Skeletal muscle satellite cell (primary cell): ENCODE measurements at regions not wholly inside any gene's neighbourhood (a gene's known extent, or its start where the extent isn't known, plus 50 kb on each side); places are given as distances from the start of the nearest gene placed in this dataset.
A peak's percentile ranks its signal among the peaks of the same experiment; 100 is the strongest.

Experiments
- H3K27me3 ChIP-seq: 2 replicates; pipeline ENCODE4 v1.7.0; 2013; ENCODE audit warnings: low read length; ENCODE audit not compliant: control insufficient read depth, insufficient read depth
- H3K36me3 ChIP-seq: 2 replicates; pipeline ENCODE4 v1.7.0; 2013; ENCODE audit warnings: mild to moderate bottlenecking, control low read depth, low read length; ENCODE audit not compliant: insufficient read depth
- H3K4me1 ChIP-seq: 2 replicates; pipeline ENCODE4 v1.7.0; 2013; ENCODE audit warnings: low read length; ENCODE audit not compliant: control insufficient read depth, insufficient read depth
- H3K4me2 ChIP-seq: 2 replicates; pipeline ENCODE4 v1.7.0; 2013; ENCODE audit warnings: mild to moderate bottlenecking, low read length
- H3K4me3 ChIP-seq: 2 replicates; pipeline ENCODE4 v1.7.0; 2013; ENCODE audit warnings: low read length
- H3K9ac ChIP-seq: 2 replicates; pipeline ENCODE4 v1.7.0; 2013; ENCODE audit warnings: mild to moderate bottlenecking, low read depth, low read length, moderate library complexity
- H3K9me3 ChIP-seq: replicated peaks from 2 replicates; pipeline ENCODE4 v1.7.0; 2013; ENCODE audit warnings: mild to moderate bottlenecking, control low read depth, low read length

DNA sequence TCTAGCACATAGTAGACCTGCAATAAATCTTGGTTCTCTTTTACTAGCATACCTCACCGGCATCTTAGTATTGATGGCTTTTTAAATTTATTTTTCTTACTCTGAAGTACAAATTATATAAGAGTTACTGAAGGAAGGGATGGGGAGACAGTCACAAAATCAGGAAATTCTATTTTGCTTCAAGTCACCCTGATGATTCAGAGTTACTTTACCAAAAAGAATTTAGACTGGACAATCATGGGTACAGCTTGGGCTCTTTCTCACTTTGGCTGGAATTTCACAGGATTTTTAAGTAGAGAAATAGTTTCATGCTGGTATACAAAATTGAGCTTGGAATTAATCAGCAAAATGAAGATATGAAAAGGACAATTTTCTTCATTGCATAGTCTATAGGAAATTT, 919.2 kb downstream of the METTL15 start:
- peaks cover 12% of the 10 kb centered on the region for H3K9me3 ChIP-seq
- no peak overlapping the region for H3K9ac ChIP-seq
- H3K4me2 ChIP-seq: no peak overlapping the region
- H3K27me3 ChIP-seq: no peaks in the 10 kb centered on the region
- peaks cover 4% of the 10 kb centered on the region for H3K4me1 ChIP-seq
- H3K36me3 ChIP-seq: no peaks in the 10 kb centered on the region
- H3K4me3 ChIP-seq: no peak overlapping the region

DNA sequence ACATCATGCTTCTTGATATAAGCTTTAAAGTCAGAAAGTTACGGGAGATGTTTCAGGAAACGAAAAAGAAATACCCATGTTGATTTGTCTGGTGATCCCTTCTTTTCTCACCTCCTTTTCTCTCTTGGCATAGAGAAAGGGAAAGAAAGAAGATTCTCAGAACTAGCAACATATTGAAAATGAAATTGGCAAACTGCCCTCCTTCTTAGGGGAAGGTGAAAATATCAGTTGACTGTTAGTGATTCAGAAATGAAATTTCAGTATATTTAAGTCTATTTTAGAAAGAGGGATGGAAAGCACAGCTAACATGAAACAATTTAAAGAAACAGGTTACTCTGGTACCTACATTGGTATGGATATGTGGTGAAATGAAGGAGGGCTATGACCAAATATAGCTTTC, 918.1 kb downstream of the METTL15 start:
- Histone ChIP-seq H3K4me3 (no peak overlapping the region), H3K4me2 (no peak overlapping the region), H3K9ac (no peak overlapping the region), H3K9me3 (peaks cover 12% of the 10 kb centered on the region), H3K27me3 (no peaks in the 10 kb centered on the region), H3K36me3 (no peaks in the 10 kb centered on the region), H3K4me1 (peaks cover 4% of the 10 kb centered on the region)

DNA sequence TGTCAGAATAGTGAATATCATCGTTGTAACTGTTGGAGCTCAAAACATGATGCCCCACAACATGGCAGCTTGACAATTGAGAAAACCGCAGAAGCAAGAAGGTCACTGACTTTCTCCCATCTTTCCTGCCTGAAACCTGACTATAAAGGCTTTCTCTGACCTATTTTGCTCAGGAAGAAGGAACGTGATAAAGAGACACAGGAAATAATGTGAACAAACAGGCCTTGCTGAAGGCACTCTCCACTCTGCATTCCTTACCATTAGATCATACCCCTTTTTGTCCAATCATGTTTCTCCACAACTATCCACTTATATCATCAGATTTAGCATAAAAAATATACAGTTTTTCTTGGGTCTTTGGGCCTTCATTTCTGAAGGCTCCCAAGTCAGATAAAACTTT, 916.8 kb downstream of the METTL15 start:
- Histone ChIP-seq H3K9ac (no peak overlapping the region), H3K27me3 (no peaks in the 10 kb centered on the region), H3K4me2 (no peak overlapping the region), H3K4me3 (no peak overlapping the region), H3K9me3 (peaks cover 12% of the 10 kb centered on the region), H3K36me3 (no peaks in the 10 kb centered on the region), H3K4me1 (peaks cover 8% of the 10 kb centered on the region)

DNA sequence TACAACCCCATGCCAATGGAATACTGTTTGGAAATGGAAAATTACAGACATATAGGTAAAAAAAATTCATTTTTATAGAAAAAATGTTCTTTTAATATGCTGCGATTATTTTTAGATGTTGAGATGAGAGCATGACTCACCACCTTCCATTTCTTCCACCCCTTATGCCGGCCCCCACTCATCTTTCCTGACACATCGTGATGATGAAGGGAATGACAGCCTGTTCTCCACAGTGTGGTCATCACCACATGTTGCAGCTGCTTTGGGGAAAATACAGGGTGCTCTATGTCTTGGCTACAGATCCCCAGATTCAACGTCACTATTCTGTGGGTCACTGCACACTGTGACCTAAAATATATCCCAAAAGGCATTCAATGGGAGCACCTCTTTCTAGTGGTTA, 916.2 kb downstream of the METTL15 start:
- Histone ChIP-seq H3K4me3 (no peak overlapping the region), H3K27me3 (no peaks in the 10 kb centered on the region), H3K4me2 (no peak overlapping the region), H3K9ac (no peak overlapping the region), H3K9me3 (peaks cover 7% of the 10 kb centered on the region), H3K36me3 (no peaks in the 10 kb centered on the region), H3K4me1 (peaks cover 14% of the 10 kb centered on the region)

DNA sequence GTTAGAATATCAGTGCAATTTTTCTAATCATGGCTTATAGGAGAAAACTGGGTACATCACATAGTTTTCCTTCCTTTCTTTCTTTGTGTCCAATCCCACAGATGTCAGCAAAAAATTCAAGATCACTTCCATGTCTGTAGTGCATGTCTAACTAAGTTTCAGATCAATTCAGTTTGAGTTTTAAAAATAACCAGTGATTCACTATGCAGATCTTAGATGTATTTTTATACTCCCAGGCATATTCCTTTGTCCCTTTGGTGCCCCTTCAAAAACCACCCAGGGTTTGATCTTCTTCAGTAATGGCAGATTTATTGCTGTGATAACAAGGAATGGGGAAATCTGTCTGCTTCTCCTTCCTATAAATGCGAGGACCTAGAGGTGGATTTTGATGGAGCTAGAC, 915.6 kb downstream of the METTL15 start:
- Histone ChIP-seq H3K4me3 (no peak overlapping the region), H3K27me3 (no peaks in the 10 kb centered on the region), H3K4me2 (no peak overlapping the region), H3K9me3 (peaks cover 5% of the 10 kb centered on the region), H3K36me3 (no peaks in the 10 kb centered on the region), H3K9ac (no peak overlapping the region), H3K4me1 (peaks cover 20% of the 10 kb centered on the region)

DNA sequence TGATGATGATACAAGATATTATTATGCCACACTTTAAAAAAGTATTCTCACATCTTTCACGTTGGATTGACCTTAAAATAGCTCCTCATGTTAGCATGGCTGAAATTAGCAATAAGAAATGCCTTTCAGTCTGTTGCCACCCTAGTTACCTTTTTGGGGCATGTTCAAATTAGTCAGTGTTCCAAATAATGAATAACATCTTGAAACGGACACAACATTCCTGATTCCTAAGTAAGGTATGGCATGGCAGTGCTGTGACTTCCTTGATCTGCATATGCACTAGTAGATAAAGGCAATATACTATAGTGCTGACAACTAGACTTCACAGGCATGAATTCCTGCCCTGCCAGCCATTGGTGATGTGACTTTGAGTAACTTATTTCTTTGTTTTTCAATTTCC, 914.5 kb downstream of the METTL15 start:
- Histone ChIP-seq H3K36me3 (no peaks in the 10 kb centered on the region), H3K4me1 (peaks cover 27% of the 10 kb centered on the region), H3K9me3 (no peaks in the 10 kb centered on the region), H3K9ac (no peak overlapping the region), H3K4me2 (no peak overlapping the region), H3K27me3 (no peaks in the 10 kb centered on the region), H3K4me3 (no peak overlapping the region)

DNA sequence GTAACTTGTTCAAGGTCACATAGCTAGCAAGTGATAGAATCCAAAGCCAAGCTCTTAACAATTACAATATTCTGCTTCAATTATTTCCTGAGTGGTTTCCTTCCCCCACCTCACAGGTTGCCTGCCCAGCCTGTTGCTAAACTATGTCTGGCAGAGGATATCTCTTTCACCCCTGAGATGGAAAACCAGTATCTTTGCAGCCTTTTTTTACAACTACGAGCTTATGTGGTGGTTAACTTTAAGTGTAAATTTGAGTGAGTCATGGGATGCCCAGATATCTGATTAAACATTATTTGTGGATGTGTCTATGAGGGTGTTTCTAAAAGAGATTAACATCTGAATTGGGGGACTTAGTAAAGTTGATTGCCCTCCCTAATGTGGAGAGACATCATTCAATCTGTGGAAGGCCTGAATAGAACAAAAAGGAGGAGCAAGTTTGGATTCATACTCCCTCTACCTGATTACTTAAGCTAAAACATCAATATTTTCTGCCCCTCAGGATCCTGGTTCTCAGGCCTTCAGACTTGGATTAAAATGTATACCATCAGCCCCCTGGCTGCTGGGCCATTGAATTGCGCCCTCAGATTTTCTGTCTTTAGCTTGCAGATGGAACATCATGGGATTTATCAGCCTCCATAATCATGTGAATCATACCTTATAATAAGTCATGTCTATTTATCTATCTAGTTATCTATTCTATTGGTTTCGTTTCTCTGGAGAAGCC, 911.9 kb downstream of the METTL15 start:
- H3K9ac ChIP-seq: no peak overlapping the region
- no peak overlapping the region for H3K4me3 ChIP-seq

DNA sequence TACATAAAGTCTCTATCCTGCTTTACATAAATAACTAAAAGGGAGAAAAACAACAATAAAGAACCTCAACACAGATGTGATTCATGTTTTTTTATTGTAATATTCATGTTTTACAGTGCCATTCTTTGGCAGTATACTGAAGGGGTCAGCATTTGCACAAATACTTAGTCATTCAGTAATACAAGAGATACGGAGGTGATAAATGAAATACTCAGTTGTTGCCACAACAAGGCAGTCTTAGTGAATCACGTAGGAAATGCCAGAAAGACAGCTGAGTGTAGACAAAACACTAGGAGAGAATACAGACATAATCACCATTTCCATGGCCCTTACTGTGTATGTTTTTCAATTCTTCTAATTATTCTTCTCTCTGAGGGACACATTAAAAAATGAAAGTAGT, 910.4 kb downstream of the METTL15 start:
- Histone ChIP-seq H3K36me3 (no peaks in the 10 kb centered on the region), H3K9me3 (no peaks in the 10 kb centered on the region), H3K27me3 (no peaks in the 10 kb centered on the region), H3K4me3 (no peak overlapping the region), H3K4me1 (peaks cover 23% of the 10 kb centered on the region), H3K4me2 (peak overlapping the region; percentile 26), H3K9ac (peak overlapping the region; percentile 62)

More for the DNA sequence above, 911.9 kb downstream of the METTL15 start:
- no peaks in the 10 kb centered on the region for H3K27me3 ChIP-seq
- H3K4me2 ChIP-seq: no peak overlapping the region
- no peaks in the 10 kb centered on the region for H3K9me3 ChIP-seq
- peaks cover 27% of the 10 kb centered on the region for H3K4me1 ChIP-seq
- no peaks in the 10 kb centered on the region for H3K36me3 ChIP-seq

DNA sequence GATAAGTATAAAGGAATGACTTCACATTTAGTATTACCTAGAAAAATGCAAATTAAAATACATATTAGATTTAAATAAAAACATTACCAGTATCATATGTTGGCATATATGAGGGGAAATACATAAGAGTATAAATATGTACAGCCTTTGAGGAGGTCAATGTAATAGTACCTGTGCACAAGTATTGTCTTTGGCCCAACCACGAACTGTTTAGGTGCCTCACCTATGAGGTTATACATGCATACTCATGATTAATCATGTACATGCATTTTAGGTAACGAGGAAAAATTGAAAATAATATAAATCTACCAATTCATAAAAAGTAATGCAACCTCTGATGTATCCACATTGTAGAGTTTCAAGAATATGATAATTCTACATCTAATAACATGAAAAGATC, 909.8 kb downstream of the METTL15 start:
- peak overlapping the region; percentile 37 for H3K9ac ChIP-seq
- H3K4me3 ChIP-seq: no peak overlapping the region
- no peaks in the 10 kb centered on the region for H3K36me3 ChIP-seq
- H3K27me3 ChIP-seq: no peaks in the 10 kb centered on the region
- H3K4me1 ChIP-seq: peaks cover 23% of the 10 kb centered on the region
- H3K4me2 ChIP-seq: no peak overlapping the region
- no peaks in the 10 kb centered on the region for H3K9me3 ChIP-seq

DNA sequence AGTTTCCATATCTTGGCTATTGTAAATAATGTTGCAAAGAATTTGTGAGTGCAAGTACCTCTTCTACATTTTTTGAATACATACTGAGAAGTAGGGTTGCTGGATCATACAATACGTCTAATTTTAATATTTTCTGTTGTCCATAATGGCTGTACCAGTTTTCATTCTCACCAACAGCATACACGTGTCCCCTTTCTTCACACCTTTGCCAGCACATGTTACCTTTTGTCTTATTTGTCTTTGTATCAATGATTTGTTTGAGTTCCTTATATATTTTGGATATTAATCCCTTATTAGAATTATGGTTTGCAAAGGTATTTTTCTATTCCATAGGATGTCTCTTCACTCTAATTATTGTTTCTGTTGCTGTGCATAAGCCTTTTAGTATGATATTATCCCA, 904.3 kb downstream of the METTL15 start:
- Histone ChIP-seq H3K27me3 (no peaks in the 10 kb centered on the region), H3K36me3 (no peaks in the 10 kb centered on the region), H3K4me2 (no peak overlapping the region), H3K9ac (no peak overlapping the region), H3K9me3 (no peaks in the 10 kb centered on the region), H3K4me3 (no peak overlapping the region), H3K4me1 (no peaks in the 10 kb centered on the region)

DNA sequence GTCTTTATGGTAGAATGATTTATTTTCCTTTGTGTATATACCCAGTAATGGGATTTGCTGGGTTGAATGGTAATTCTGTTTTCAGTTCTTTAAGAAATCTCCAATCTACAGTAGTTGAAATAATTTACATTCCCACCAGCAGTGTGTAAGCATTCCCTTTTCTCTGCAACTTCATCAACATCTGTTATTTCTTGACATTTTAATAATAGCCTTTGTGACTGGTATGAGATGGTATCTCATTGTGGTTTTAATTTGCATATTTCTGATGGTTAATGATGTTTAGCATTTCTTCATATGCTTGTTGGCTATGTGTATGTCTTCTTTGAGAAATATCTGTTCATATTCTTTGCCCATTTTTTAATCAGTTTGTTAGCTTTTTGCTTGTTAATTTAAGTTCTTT, 901.2 kb downstream of the METTL15 start:
- Histone ChIP-seq H3K36me3 (no peaks in the 10 kb centered on the region), H3K4me1 (no peaks in the 10 kb centered on the region), H3K27me3 (no peaks in the 10 kb centered on the region)

DNA sequence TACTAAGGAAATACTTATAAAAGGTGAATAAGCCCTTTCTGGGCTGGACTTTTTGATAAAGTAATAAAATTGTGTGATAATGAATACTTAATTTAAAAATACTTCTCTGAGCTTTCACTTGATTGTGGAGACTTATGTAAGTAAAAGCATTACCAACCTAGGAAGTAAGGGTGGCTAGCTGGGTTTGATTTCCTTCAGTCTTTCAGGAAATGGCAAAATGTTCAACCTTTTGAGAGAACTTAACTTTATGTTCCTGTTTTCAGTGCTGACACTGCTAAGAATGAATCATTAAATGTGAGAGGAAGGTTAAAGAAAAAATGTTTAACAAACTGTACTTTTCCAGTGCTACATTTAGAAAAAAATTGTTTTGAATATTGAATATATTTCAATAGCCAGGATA, 900.3 kb downstream of the METTL15 start:
- Histone ChIP-seq H3K9ac (no peak overlapping the region), H3K4me1 (no peaks in the 10 kb centered on the region), H3K4me2 (no peak overlapping the region), H3K4me3 (no peak overlapping the region), H3K9me3 (no peaks in the 10 kb centered on the region), H3K36me3 (no peaks in the 10 kb centered on the region), H3K27me3 (no peaks in the 10 kb centered on the region)

More for the DNA sequence above, 901.2 kb downstream of the METTL15 start:
- H3K9me3 ChIP-seq: no peaks in the 10 kb centered on the region
- no peak overlapping the region for H3K9ac ChIP-seq
- H3K4me3 ChIP-seq: no peak overlapping the region
- H3K4me2 ChIP-seq: no peak overlapping the region
